A172 (cell line): ENCODE measurements at regions not wholly inside any gene's neighbourhood (a gene's known extent, or its start where the extent isn't known, plus 50 kb on each side); places are given as distances from the start of the nearest gene placed in this dataset.
"Not testable (repeated sequence)": the region's sequence is repeated elsewhere in the genome, so short reads cannot be mapped to it uniquely, and the experiment has no call there.

Source experiments
- DNase-seq: peaks from one replicate; pipeline ENCODE4 v3.0.0-alpha.2; 2015; ENCODE audit warnings: low spot score

- no peak for DNase-seq
These were observed 120.1 kb upstream of the CSNK1A1L start for GRCh38 chr13:37225414-37226070.

DNA sequence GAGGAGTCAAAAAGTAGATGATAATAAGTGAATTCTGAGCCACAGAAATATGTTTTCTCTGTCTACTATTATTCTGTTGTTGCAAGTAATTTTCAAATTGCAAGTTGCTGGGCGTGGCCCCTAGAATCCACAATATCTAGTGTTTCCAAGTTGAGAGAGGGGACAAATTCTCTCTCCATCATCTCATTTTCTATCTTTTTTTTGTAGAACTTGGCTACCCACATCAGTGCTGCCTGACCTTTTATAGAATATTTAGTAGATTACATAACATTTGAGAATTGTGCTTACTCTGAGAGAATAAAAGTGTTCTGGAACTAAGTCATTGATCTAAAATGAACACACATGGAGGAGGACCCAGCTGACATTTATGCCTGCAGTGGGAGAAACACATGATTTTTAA, 110.9 kb upstream of the CSNK1A1L start:
- no peak for DNase-seq

DNA sequence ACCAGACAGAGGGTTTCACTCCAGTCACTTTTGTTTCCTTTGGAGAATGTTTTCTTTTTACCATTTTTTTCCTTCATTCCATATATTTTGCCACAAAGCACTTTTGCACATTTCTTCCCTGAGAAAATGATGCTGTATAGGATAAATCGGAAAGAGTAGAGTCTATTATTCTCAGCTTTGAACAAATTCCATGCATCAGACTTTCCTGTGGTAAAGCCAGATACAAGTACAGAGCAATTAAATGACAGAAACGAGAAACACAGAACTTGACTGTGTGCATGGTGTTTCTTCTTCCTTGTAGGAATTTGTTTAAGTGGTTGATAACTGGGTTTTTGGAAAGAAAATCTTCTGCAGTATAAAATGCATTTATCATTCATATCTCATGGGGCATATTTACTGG, 107.4 kb upstream of the CSNK1A1L start:
- DNase-seq = no peak

DNA sequence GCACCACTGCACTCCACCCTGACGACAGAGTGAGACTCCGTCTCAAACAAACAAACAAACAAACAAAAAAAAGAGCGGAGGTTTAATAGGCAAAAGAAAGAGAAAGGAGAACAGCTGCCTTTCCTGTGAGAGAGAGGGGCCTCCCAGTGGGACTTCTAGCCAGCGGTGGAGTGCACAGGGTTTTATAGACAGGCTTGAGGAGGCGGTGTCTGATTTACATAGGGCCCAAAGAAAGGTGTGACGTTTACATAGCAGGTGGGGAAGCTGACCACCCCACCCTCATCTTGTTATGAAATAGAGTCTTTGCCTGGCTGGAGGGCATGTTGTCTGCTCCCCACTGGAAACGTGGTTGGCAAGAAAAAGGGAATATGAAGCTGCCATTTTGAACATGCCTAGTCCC, 106.0 kb upstream of the CSNK1A1L start:
- DNase-seq = no peak

GRCh38 chr13:37209621-37210580, 104.4 kb upstream of the CSNK1A1L start:
- DNase-seq = peak; percentile 2

DNA sequence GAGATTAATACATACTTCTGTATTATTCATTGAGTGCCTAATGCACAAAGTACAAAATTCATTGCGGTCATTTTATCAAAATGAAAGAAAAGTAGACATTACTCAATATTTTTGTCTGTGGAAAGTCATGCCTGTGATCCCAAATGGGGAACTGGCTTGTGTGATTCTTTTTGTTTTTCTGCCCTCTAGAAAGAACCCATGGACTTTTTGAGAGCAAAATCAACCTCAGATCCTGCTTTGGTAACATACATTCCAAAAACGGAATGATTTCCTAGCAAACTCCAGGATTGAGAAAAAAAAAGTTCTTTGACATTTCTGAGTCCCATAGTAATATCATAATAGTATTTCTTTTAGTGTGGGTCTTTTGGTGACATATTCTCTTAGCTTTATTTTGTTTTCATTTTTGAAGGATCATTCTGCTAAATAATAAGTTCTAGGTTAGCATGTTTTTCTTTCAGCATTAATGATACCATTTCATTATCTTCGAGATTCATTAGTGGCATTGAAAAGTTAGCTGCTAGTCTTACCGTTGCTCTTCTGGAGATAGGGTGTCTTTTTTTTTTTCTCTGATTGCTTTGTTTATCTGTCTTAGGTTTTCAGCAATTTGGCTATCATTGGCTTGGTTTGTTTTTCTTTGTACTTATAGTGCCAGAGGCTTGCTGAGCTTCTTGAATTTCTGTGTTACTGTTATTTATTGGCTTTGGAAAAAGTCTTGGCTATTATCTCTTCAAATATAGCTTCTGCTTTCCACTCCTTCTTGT, 102.4 kb upstream of the CSNK1A1L start:
- DNase-seq = no peak

DNA sequence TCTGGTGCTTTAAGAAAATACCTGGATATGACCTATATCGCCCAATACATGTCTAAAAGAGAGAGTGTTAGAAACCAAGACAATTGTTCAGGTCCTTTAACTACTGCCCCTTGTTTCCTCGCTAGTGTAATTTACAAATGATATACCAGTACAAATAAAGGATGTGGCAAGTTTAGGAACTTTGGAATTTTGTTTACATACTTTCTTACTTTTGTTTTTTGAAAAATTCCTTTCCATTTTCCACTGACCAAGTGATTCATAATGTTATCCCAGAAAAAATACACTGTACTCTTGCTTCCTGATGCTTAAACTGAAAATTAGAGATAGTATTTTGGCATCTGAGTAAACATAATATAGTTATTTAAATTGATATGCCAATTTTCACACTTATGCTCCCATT, 96.8 kb upstream of the CSNK1A1L start:
- DNase-seq = no peak

DNA sequence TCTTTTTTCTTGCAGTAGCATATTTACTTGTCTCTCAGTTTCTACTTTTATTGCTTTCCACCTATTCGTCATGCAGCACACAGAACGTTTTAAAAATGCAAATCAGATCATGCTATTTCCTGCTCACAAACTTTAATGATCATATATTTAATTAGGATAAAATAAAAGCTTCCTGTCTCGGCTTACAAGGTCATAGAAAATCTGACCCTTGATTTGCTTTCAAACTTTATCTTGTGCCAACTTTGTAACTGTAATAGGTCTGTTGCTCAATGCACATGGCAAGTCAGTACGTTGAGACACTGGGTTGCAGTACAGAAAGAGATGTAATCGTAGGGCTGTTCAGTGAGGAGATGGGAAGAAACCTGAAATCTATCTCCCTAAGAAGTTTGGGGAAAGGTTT, 95.6 kb upstream of the CSNK1A1L start:
- no peak for DNase-seq

DNA sequence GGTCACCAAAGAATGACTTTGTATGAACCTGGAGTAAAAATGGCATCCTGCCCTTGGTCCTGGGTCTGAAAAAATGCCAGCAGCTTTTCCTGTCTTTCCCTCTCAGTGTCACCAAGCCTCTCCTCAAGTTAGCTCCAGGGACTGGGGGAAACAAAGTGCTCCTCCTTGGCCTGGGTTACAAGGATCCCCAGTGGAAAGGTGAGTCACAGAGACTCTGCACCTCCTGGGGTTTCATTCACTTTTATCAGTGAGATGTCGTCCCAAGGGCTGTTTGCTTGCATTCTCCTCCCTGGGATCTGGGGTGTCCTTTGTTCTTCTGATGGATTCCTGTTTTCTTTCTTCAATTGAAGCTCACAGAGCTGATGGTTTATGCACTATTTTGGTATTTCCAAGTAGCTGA, 93.2 kb upstream of the CSNK1A1L start:
- DNase-seq = no peak

GRCh38 chr13:37195621-37196020, 90.2 kb upstream of the CSNK1A1L start:
- no peak for DNase-seq

DNA sequence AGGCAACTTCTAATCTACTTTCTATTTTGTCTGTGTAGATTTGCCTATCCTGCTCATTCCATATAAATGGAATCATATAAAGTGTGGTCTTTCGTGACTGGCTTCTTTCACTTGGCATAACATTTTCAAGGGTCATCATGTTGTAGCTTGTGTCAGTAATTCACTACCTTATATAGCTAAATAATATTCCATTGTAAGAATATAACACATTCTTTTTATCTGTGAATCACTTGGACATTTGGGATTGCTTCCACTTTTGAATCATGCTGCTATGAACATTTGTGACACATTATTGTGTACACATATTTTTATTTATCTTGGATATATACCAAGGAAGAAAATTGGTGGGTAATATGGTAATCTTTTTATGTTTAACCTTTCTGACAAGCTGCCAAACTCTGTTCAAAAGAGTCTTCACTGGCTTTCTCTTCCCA, 89.0 kb upstream of the CSNK1A1L start:
- DNase-seq = peak; percentile 11

GRCh38 chr13:37192956-37193355, 87.5 kb upstream of the CSNK1A1L start:
- DNase-seq = no peak

DNA sequence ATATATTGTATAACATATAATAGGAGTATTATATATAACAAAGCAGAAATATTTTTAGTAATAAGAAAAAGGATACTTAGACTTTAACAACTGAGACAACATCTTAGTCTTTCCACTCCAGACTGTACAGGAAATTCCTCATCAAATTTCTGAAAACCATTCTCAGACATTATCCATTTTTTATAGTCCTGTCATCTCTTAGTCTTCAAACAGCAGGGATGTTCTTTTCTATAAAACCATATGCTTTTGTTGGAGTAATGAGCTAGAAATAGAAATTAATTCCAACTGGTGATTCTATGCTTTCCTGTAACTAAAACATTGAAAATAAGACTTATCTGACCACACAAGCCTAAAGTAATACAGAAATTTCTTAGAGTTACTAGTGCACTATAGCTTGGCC, 82.2 kb upstream of the CSNK1A1L start:
- DNase-seq = no peak

DNA sequence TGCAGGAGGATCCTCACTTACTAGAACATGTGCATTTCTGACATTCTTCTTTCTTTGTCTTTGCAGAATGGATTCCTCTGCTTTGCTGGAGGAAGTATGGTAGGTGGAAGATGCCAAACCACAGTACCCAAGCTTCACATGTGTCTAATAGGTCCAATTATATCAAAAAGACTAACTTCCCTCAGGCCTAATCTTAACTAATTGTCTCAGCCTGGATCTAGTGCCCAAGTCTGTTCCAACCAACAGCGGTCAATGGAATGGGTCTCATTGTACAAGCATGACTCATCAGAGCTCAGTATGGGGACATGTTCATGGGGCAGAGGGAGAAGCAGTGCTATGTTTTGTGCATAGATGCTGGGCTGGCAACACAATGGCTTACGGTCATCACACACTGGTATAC, 81.6 kb upstream of the CSNK1A1L start:
- DNase-seq = peak; percentile 10

DNA sequence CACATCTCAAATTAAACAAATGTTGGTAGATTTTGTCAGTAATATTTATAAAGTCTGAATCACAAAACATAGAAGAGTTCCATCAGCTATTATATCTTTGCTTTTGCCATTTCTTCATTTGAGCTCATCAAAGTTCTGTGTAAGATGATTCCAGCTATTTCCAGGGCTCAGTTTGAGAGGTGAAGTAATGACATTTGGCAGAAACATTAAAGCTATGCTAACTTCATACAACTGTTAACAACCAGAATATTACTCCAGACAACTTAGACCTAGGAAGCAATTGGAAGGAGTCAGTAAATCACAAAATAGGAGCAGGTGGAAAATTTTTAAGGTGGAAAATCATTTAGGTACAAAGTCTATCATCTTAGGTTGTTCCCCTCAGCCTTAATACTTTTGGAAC, 76.2 kb upstream of the CSNK1A1L start:
- no peak for DNase-seq

DNA sequence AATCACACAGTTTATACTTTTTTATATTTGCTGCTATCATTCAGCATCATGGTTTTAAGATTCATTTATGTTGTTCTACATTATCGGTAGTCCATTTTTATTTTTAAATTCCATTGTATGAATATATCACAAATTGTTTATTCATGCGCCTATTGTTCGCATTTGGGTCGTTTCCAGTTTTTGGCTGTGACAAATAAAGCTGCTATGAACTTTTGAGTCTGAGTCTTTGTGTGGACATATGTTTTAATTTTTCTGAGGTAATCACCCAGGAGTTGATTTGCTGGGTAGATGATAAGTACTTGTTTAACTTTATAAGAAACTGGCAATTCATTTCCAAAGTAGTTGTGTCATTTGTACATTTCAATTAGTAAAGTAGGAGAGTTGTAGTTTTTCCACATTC, 74.2 kb upstream of the CSNK1A1L start:
- no peak for DNase-seq

GRCh38 chr13:37177125-37177524, 71.7 kb upstream of the CSNK1A1L start:
- no peak for DNase-seq

GRCh38 chr13:37175996-37176395, 70.5 kb upstream of the CSNK1A1L start:
- DNase-seq = no peak

GRCh38 chr13:37173214-37173613, 67.8 kb upstream of the CSNK1A1L start:
- DNase-seq = no peak

GRCh38 chr13:37172226-37172625, 66.8 kb upstream of the CSNK1A1L start:
- DNase-seq = not testable (repeated sequence)

GRCh38 chr13:37168926-37169325, 63.5 kb upstream of the CSNK1A1L start:
- no peak for DNase-seq

DNA sequence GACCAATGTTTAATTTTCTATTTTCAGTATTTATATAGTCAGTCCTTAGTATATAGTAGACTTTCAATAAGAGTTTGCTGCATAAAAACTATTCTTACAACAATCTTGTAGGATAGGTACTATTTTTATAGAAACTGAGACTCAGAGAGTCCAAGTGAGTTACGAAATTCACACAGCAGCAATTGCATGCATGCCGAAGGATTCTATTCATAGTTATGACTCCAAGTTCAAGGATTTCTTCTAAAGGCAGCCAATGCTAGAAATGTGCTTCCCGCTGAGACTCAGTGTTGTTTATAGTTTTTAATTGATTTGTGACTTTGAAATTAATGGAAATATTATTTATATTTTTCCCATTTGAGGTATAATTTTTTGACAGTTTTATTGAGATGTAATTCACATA, 62.7 kb upstream of the CSNK1A1L start:
- no peak for DNase-seq
